ENCODE measurements at regions not wholly inside any gene's neighbourhood (a gene's known extent, or its start where the extent isn't known, plus 50 kb on each side); places are given as distances from the start of the nearest gene placed in this dataset.

DNA sequence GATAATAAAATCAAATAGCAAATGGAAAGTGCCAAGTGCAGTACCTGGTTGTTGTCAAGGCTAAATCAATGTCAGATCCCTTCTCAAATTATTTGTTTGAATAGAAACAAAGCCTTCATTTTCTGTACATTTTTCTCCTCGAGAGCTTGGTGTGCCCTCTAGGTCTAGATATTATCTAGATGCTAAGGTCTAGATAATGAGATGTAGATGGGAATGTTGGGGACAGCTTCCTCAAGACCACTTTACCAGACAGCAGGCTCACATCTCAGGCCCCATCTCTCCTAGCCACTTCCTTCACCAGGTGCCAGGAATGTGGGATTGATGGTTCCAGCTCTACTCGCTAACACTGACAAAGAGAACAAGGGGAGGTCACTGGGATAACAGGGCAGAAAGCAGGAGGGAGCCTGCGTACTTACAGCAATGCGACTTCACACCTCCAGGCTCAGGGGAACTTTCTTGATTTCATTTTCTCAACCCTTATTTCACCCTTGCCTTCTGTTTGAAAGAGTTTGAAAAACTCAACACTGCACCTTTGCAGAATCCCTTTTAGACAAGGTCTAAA, 451.4 kb upstream of the VSTM2A start:
- no peak for TF ChIP-seq ZNF274 (IDR thresholded peaks at IDR 0.05; ENCODE audit: insufficient read depth, insufficient read length)
- TF ChIP-seq, protein P1, sequence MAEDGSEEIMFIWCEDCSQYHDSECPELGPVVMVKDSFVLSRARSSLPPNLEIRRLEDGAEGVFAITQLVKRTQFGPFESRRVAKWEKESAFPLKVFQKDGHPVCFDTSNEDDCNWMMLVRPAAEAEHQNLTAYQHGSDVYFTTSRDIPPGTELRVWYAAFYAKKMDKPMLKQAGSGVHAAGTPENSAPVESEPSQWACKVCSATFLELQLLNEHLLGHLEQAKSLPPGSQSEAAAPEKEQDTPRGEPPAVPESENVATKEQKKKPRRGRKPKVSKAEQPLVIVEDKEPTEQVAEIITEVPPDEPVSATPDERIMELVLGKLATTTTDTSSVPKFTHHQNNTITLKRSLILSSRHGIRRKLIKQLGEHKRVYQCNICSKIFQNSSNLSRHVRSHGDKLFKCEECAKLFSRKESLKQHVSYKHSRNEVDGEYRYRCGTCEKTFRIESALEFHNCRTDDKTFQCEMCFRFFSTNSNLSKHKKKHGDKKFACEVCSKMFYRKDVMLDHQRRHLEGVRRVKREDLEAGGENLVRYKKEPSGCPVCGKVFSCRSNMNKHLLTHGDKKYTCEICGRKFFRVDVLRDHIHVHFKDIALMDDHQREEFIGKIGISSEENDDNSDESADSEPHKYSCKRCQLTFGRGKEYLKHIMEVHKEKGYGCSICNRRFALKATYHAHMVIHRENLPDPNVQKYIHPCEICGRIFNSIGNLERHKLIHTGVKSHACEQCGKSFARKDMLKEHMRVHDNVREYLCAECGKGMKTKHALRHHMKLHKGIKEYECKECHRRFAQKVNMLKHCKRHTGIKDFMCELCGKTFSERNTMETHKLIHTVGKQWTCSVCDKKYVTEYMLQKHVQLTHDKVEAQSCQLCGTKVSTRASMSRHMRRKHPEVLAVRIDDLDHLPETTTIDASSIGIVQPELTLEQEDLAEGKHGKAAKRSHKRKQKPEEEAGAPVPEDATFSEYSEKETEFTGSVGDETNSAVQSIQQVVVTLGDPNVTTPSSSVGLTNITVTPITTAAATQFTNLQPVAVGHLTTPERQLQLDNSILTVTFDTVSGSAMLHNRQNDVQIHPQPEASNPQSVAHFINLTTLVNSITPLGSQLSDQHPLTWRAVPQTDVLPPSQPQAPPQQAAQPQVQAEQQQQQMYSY (CRISPR knock-in tag; IDR thresholded peaks at IDR 0.05) = no peak
- TF ChIP-seq, protein P2, sequence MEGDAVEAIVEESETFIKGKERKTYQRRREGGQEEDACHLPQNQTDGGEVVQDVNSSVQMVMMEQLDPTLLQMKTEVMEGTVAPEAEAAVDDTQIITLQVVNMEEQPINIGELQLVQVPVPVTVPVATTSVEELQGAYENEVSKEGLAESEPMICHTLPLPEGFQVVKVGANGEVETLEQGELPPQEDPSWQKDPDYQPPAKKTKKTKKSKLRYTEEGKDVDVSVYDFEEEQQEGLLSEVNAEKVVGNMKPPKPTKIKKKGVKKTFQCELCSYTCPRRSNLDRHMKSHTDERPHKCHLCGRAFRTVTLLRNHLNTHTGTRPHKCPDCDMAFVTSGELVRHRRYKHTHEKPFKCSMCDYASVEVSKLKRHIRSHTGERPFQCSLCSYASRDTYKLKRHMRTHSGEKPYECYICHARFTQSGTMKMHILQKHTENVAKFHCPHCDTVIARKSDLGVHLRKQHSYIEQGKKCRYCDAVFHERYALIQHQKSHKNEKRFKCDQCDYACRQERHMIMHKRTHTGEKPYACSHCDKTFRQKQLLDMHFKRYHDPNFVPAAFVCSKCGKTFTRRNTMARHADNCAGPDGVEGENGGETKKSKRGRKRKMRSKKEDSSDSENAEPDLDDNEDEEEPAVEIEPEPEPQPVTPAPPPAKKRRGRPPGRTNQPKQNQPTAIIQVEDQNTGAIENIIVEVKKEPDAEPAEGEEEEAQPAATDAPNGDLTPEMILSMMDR (IDR thresholded peaks at IDR 0.05 in 2 of 3, conservative IDR thresholded peaks at IDR 0.05 in 1 of 3; ENCODE audit: control insufficient read depth in 2 of 3, extremely low read depth in 1 of 3, insufficient read depth in 1 of 3, low read depth in 3 of 3, low read length in 3 of 3) = no peak
- TF ChIP-seq EZH2 (IDR thresholded peaks at IDR 0.05; ENCODE audit: borderline replicate concordance, control insufficient read depth, low read depth, low read length) = no peak
- TF ChIP-seq POLR2A (IDR thresholded peaks at IDR 0.05; ENCODE audit: low read depth, low read length) = no peak
- TF ChIP-seq NFYA (IDR thresholded peaks at IDR 0.05; ENCODE audit: borderline replicate concordance, low read depth, low read length) = no peak

Measured in GM12878 (cell line).